Subcutaneous abdominal adipose tissue (tissue), 5 donors: ENCODE measurements at regions not wholly inside any gene's neighbourhood (a gene's known extent, or its start where the extent isn't known, plus 50 kb on each side); places are given as distances from the start of the nearest gene placed in this dataset.

Source experiments
- H3K27ac ChIP-seq: one replicate; pipeline ENCODE4 v1.7.0; 2013; ENCODE audit warnings: low read depth, mild to moderate bottlenecking, inconsistent platforms, low read length, moderate library complexity
- H3K27me3 ChIP-seq, 5 donors: one replicate each; pipeline ENCODE4 v1.7.0; 2013; ENCODE audit warnings: low read length in 5 of 5, inconsistent platforms in 1 of 5; ENCODE audit not compliant: control insufficient read depth in 5 of 5, insufficient read depth in 4 of 5
- H3K36me3 ChIP-seq, 5 donors: one replicate each; pipeline ENCODE4 v1.7.0; 2013; ENCODE audit warnings: low read length in 5 of 5; ENCODE audit not compliant: control insufficient read depth in 5 of 5, insufficient read depth in 5 of 5
- H3K4me1 ChIP-seq, 5 donors: one replicate each; pipeline ENCODE4 v1.7.0; 2013; ENCODE audit warnings: low read length in 5 of 5, mild to moderate bottlenecking in 3 of 5, moderate library complexity in 1 of 5; ENCODE audit not compliant: control insufficient read depth in 5 of 5, insufficient read depth in 5 of 5
- H3K4me3 ChIP-seq, 5 donors: one replicate each; pipeline ENCODE4 v1.7.0; 2013; ENCODE audit warnings: low read length in 5 of 5, low read depth in 1 of 5
- H3K9ac ChIP-seq, 5 donors: one replicate each; pipeline ENCODE4 v1.7.0; 2013; ENCODE audit warnings: low read length in 5 of 5, mild to moderate bottlenecking in 4 of 5, moderate library complexity in 3 of 5
- H3K9me3 ChIP-seq, 5 donors: one replicate each; pipeline ENCODE4 v1.7.0; 2013; ENCODE audit warnings: low read length in 5 of 5; ENCODE audit not compliant: control insufficient read depth in 5 of 5
- donor health status: healthy.
- donor health status: healthy.
- donor health status: healthy.
- donor health status: healthy.
- donor health status: healthy.

DNA sequence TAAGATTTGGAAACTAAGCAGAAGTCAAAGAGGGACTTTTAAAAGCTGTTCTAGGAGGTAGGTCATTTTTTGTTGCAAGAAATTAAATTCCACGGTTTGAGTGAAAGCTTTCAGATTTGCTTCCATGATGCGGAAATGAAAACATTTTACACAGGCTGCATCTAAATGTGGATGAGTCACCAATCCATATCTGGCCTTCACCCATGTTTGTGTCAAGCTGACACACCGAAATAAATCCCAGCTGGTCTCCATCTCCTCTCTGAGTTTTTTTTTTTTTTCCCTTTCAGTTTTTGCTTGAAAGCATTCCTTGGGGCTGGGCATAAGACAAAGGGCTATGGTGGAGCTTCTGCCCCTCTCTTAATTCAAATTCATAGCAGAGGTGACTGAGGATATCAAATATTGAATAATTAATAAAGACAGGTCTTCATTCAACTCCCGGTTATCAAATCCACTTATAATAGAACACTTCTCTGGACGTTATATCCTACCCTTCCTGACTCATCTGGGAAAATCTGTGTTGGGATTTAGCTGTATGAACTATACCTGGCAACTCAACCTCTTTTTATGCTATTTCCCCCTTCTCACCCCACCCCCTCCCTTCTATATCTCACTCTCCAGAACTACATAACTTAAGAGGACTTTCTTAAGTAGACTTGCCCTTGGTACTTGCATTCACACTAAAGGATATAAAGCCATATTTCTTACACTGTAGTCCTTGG is 558.3 kb upstream of the GCFC2 start:
- no peaks in the 10 kb centered on the region for H3K4me1 ChIP-seq
- no peaks in the 10 kb centered on the region for H3K36me3 ChIP-seq
- no peaks in the 10 kb centered on the region for H3K27me3 ChIP-seq
- H3K4me3 ChIP-seq: no peak overlapping the region
- H3K27ac ChIP-seq: no peak overlapping the region
- no peaks in the 10 kb centered on the region for H3K9me3 ChIP-seq
- no peak overlapping the region for H3K9ac ChIP-seq

DNA sequence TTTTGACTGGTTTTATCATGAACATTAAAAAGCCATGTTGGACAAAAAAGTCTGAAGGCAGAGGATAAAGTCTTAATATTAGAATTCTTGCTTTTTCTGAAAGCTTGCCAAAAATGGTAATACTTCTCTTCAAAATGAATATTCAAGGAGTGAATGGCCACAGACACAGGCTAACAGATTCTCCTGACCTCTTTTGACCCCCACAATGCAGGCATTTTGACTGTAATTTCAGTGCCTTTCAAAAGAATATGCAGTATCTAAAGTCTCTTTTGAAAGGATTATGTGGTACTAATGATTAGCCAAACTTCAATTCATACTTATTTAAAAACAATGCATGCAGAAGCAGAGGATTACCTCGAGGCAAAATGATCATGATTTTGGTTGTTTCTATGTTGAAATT is 557.8 kb upstream of the GCFC2 start:
- Histone ChIP-seq H3K27me3 (no peaks in the 10 kb centered on the region), H3K36me3 (no peaks in the 10 kb centered on the region), H3K4me3 (no peak overlapping the region), H3K27ac (no peak overlapping the region), H3K9ac (no peak overlapping the region), H3K4me1 (no peaks in the 10 kb centered on the region), H3K9me3 (no peaks in the 10 kb centered on the region)

DNA sequence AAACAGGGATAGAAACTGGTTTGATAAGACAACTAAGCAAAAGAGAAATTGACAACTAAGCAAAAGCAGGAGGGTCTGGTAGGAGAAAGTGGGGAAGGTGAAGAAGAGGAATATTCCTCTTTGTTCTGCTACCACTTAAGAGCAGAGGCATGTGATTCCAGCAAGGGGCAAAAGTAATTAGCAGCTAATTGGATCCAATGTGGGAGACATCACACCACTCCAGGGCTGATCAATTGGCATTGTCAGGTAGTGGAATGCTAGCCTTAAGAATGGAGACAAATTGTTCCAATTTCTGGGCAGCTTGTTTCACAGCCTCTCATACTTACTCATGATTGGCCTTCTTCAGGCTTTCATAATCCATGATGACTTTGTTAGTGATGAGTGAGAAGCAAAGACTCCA is 547.1 kb upstream of the GCFC2 start:
- no peak overlapping the region for H3K9ac ChIP-seq
- H3K27ac ChIP-seq: no peak overlapping the region
- H3K9me3 ChIP-seq: no peaks in the 10 kb centered on the region
- H3K27me3 ChIP-seq: no peaks in the 10 kb centered on the region
- no peaks in the 10 kb centered on the region for H3K4me1 ChIP-seq
- H3K4me3 ChIP-seq: no peak overlapping the region
- H3K36me3 ChIP-seq: no peaks in the 10 kb centered on the region

DNA sequence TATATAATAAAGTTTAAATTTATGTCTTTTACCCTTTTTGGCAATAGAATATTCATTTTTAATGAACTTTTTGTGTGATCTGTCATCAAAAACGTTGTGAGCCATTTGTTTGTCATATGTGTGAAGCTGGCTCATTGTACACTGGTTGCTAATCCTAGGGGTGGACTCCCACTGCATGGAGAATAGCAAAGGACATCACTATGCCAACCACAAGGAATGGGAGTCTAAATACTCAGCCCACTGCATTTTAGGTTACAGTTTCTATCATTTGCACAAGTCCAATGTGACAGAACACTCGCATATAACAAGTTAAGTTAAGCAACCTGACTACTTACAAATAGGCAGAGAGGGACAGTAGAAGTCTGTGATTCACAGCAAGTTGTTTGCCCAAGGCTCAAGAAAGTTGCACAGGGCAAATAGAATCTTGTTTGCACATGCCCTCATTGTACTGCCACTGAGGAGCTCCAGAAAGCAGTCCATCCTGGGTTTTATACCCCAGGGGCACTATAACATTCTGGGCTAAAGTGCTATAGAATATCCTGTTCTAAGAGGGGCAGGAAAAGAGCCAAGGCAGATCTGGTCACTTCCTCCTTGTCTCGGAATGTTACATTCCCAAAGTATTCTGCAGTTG is 545.9 kb upstream of the GCFC2 start:
- Histone ChIP-seq H3K36me3 (no peaks in the 10 kb centered on the region), H3K4me1 (no peaks in the 10 kb centered on the region), H3K9me3 (no peaks in the 10 kb centered on the region), H3K27me3 (no peaks in the 10 kb centered on the region), H3K27ac (no peak overlapping the region), H3K9ac (no peak overlapping the region), H3K4me3 (no peak overlapping the region)

DNA sequence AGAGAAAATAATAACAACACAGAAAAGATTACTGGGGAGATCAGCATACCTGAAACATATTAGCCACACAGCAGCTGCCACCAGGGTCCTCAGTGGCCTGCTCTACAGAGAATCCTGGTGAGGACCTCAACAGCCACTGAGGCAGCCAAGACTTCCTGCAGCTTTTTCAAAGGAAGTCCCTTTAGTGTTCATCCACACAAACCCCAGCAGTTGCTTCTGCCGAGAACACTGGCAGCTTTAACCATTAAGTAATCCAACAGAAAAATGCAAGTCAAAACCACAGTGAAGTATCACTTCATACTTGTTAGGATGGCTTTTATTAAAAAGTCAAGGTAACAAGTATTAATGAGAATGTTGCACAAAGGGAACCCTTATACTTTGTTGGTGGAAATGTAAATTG is 542.0 kb upstream of the GCFC2 start:
- no peaks in the 10 kb centered on the region for H3K36me3 ChIP-seq
- no peaks in the 10 kb centered on the region for H3K4me1 ChIP-seq
- H3K9ac ChIP-seq: no peak overlapping the region
- no peaks in the 10 kb centered on the region for H3K9me3 ChIP-seq
- no peaks in the 10 kb centered on the region for H3K27me3 ChIP-seq
- H3K4me3 ChIP-seq: no peak overlapping the region
- H3K27ac ChIP-seq: no peak overlapping the region

DNA sequence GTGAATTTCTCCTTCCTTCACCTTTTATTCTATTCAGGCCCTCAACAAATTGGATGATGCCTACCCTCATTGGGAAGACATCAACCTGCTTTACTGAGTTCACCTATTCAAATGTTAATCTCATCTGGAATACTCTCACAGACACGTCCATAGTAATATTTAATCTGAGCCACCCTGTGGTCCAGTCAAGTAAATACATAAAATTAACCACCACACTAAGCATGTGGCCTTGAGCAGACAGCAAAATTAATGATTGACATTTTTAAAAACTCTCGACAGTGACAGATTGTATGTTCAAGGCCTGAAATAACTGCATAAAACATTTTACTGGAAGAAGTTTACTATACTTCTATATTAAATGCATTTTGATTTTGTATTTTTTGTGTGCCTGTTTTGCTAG is 540.6 kb upstream of the GCFC2 start:
- H3K4me3 ChIP-seq: no peak overlapping the region
- no peaks in the 10 kb centered on the region for H3K27me3 ChIP-seq
- H3K36me3 ChIP-seq: no peaks in the 10 kb centered on the region
- H3K9ac ChIP-seq: no peak overlapping the region
- no peaks in the 10 kb centered on the region for H3K4me1 ChIP-seq
- H3K27ac ChIP-seq: no peak overlapping the region
- peaks cover 0 to 7% (median 0%) of the 10 kb centered on the region in 5 donors for H3K9me3 ChIP-seq

DNA sequence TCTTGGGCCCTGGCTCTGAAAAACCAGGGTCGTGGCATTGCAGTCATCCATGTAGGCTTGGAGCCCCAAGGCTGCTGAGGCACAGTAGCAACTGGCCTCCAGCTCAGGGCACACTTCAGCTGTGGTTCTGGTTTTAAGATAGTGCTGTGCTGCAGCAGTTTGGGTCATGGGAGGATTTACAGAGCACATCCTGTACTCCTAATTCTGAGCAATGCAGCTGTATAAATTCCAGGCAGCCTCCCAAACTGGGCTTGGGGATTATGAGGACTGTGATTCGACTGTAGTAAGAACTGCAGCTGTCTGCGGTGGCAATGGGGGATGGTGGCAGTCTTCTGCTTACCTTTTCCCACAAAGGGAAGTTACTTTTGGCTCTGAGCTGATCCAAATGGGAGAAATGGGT is 536.3 kb upstream of the GCFC2 start:
- no peaks in the 10 kb centered on the region for H3K4me1 ChIP-seq
- H3K36me3 ChIP-seq: no peaks in the 10 kb centered on the region
- peaks cover 0 to 7% (median 0%) of the 10 kb centered on the region in 5 donors for H3K9me3 ChIP-seq
- H3K4me3 ChIP-seq: no peak overlapping the region
- no peak overlapping the region for H3K9ac ChIP-seq
- no peaks in the 10 kb centered on the region for H3K27me3 ChIP-seq
- H3K27ac ChIP-seq: no peak overlapping the region

DNA sequence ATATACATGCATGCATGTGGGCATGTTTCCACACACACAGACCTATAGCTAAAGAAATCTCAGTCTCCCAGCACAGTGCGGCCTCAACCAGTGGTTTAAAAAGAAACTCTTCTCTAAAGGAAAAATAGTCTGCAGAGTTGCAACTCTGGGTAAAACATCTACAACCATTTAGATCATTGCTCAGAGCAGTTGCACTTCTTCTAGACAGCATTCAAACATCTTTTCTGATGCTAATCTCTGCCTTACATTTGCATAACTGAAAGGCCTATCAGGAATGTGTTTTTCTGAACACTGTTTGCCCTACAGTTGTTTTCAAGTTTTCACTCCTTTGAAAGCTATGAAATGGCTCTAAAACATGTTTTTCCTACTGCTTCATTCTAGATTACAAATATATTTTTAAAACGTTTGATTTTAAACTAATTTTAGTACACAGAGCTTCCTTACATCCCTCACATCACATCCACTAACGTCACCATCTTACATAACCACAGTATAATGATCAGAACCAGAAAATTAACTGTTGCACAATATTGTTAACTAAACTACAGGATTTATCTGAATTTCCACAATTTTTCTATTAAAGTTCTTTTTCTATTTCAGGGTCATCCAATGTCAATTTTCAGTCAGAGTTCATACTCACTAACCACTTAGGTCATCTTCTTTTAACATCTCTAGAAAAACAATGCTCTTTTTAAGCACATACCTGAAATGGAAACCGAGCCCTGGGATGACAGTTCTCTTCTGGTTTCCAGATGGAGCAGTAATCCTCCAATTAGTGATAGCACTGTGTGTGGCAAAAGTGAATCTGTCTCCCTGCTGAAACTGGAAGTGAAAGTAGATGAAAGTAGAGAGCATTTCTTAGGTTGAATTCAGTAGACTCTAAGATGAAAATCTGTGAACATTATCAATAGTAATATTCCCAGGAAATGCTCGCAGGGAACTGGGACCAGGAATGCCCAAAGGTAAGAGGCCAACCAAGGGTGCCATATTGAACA is 501.6 kb upstream of the GCFC2 start:
- Histone ChIP-seq H3K4me3 (no peak overlapping the region), H3K4me1 (no peaks in the 10 kb centered on the region), H3K27me3 (no peaks in the 10 kb centered on the region), H3K9me3 (no peaks in the 10 kb centered on the region), H3K9ac (no peak overlapping the region), H3K36me3 (no peaks in the 10 kb centered on the region), H3K27ac (no peak overlapping the region)

DNA sequence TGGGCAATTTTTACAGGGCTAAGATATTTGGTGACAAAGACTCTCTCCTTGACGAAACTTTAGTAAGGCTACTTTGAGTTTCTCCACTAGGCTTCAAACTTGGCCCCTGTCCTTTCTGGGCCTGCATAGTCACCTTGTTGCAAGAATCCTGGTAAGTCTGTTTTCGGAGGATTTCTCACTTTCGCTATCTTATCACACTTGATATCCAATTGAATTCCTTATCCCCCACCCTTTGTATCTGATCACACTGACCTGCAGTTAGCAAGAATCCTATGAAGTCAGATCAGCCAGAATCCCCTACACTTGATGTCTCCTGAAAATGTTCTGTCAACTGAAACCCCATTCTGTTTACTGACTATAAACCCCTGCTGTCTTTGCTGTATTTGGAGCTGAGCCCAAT is 499.8 kb upstream of the GCFC2 start:
- Histone ChIP-seq H3K4me1 (no peaks in the 10 kb centered on the region), H3K9ac (no peak overlapping the region), H3K4me3 (no peak overlapping the region), H3K36me3 (no peaks in the 10 kb centered on the region), H3K27ac (no peak overlapping the region), H3K27me3 (no peaks in the 10 kb centered on the region), H3K9me3 (no peaks in the 10 kb centered on the region)

DNA sequence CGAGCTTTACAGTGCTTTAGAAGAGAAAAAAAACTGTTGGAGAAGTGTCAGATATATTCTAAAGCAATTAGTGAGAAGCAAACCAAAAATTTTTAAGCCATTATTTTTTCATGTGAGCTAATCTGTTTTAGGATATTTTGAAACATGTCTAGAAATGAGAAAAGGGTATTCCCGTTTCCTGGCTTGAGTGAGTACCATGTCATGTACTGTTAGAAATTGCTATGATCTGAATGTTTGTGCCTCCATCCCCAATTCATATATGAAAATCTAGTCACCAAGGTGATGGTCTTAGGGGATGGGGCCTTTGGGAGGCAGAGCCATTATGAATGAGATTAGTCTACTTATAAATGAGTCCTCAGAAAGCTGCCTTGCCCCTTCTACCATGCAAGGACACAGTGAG is 493.3 kb upstream of the GCFC2 start:
- Histone ChIP-seq H3K27me3 (no peaks in the 10 kb centered on the region), H3K9me3 (no peaks in the 10 kb centered on the region), H3K27ac (no peak overlapping the region), H3K9ac (no peak overlapping the region), H3K4me1 (no peaks in the 10 kb centered on the region), H3K4me3 (no peak overlapping the region), H3K36me3 (no peaks in the 10 kb centered on the region)
